ENCODE measurements at regions not wholly inside any gene's neighbourhood (a gene's known extent, or its start where the extent isn't known, plus 50 kb on each side); places are given as distances from the start of the nearest gene placed in this dataset.

GRCh38 chr17:79521225-79521624, 89.6 kb downstream of the RBFOX3 start:
- no peak for DNase-seq (ENCODE audit: low read depth in 3 of 3)

- no peak for DNase-seq (ENCODE audit: low read depth in 3 of 3)
These were observed 90.4 kb downstream of the RBFOX3 start for GRCh38 chr17:79520167-79521165.

GRCh38 chr17:79519601-79520000, 91.2 kb downstream of the RBFOX3 start:
- no peak for DNase-seq (ENCODE audit: low read depth in 3 of 3)

GRCh38 chr17:79518585-79519523, 92.0 kb downstream of the RBFOX3 start:
- no peak for DNase-seq (ENCODE audit: low read depth in 3 of 3)

GRCh38 chr17:79517827-79518584, 92.8 kb downstream of the RBFOX3 start:
- no peak for DNase-seq (ENCODE audit: low read depth in 3 of 3)

GRCh38 chr17:79515646-79516571, 94.9 kb downstream of the RBFOX3 start:
- no peak for DNase-seq (ENCODE audit: low read depth in 3 of 3)

GRCh38 chr17:79515110-79515509, 95.7 kb downstream of the RBFOX3 start:
- DNase-seq (ENCODE audit: low read depth in 3 of 3) = no peak

- DNase-seq (ENCODE audit: low read depth in 3 of 3) = no peak
These were observed 96.9 kb downstream of the RBFOX3 start for GRCh38 chr17:79513820-79514535.

- DNase-seq (ENCODE audit: low read depth in 3 of 3) = no peak
These were observed 97.6 kb downstream of the RBFOX3 start for GRCh38 chr17:79513206-79513605.

GRCh38 chr17:79511471-79511870, 99.4 kb downstream of the RBFOX3 start:
- no peak for DNase-seq (ENCODE audit: low read depth in 3 of 3)

GRCh38 chr17:79510071-79510470, 100.8 kb downstream of the RBFOX3 start:
- DNase-seq (ENCODE audit: low read depth in 3 of 3) = no peak

- DNase-seq (ENCODE audit: low read depth in 3 of 3) = no peak
These were observed 101.4 kb downstream of the RBFOX3 start for GRCh38 chr17:79509490-79509889.

GRCh38 chr17:79509008-79509407, 101.8 kb downstream of the RBFOX3 start:
- no peak for DNase-seq (ENCODE audit: low read depth in 3 of 3)

- DNase-seq (ENCODE audit: low read depth in 3 of 3) = no peak
These were observed 102.5 kb downstream of the RBFOX3 start for GRCh38 chr17:79508291-79508716.

- no peak for DNase-seq (ENCODE audit: low read depth in 3 of 3)
These were observed 103.9 kb downstream of the RBFOX3 start for GRCh38 chr17:79506955-79507354.

GRCh38 chr17:79506150-79506870, 104.5 kb downstream of the RBFOX3 start:
- no peak for DNase-seq (ENCODE audit: low read depth in 3 of 3)

- no peak for DNase-seq (ENCODE audit: low read depth in 3 of 3)
These were observed 105.7 kb downstream of the RBFOX3 start for GRCh38 chr17:79505199-79505598.

- no peak for DNase-seq (ENCODE audit: low read depth in 3 of 3)
These were observed 106.7 kb downstream of the RBFOX3 start for GRCh38 chr17:79504181-79504605.
